Inflammatory macrophage treated with lipopolysaccharide for 4 hours (primary cell): ENCODE measurements at regions not wholly inside any gene's neighbourhood (a gene's known extent, or its start where the extent isn't known, plus 50 kb on each side); places are given as distances from the start of the nearest gene placed in this dataset.

Experiments
- DNase-seq: peaks from one replicate; pipeline ENCODE4 v3.0.0-alpha.2; 2020

GRCh38 chr18:65994302-65994701 is 243.5 kb downstream of the CDH7 start:
- DNase-seq, result peak; percentile 34

- DNase-seq, result peak; percentile 7
These were observed 240.3 kb downstream of the CDH7 start for GRCh38 chr18:65990944-65991708.

- no peak for DNase-seq
These were observed 239.4 kb downstream of the CDH7 start for GRCh38 chr18:65990174-65990690.

GRCh38 chr18:65988972-65989371 is 238.2 kb downstream of the CDH7 start:
- DNase-seq, result no peak

- no peak for DNase-seq
These were observed 237.6 kb downstream of the CDH7 start for GRCh38 chr18:65988386-65988785.

- no peak for DNase-seq
These were observed 232.9 kb downstream of the CDH7 start for GRCh38 chr18:65983750-65984149.

- DNase-seq, result no peak
These were observed 224.7 kb downstream of the CDH7 start for GRCh38 chr18:65975536-65975935.

- no peak for DNase-seq
These were observed 223.9 kb downstream of the CDH7 start for GRCh38 chr18:65974758-65975157.

GRCh38 chr18:65968239-65969004 is 217.6 kb downstream of the CDH7 start:
- DNase-seq, result no peak

- DNase-seq, result no peak
These were observed 204.9 kb downstream of the CDH7 start for GRCh38 chr18:65955747-65956146.

- no peak for DNase-seq
These were observed 203.6 kb downstream of the CDH7 start for GRCh38 chr18:65954372-65954771.

GRCh38 chr18:65946777-65947176 is 196.0 kb downstream of the CDH7 start:
- DNase-seq, result no peak

GRCh38 chr18:65943268-65943667 is 192.5 kb downstream of the CDH7 start:
- no peak for DNase-seq

- no peak for DNase-seq
These were observed 192.0 kb downstream of the CDH7 start for GRCh38 chr18:65942854-65943253.

- DNase-seq, result no peak
These were observed 191.3 kb downstream of the CDH7 start for GRCh38 chr18:65942104-65942503.

- DNase-seq, result no peak
These were observed 190.7 kb downstream of the CDH7 start for GRCh38 chr18:65941482-65941881.
